ENCODE measurements at regions not wholly inside any gene's neighbourhood (a gene's known extent, or its start where the extent isn't known, plus 50 kb on each side); places are given as distances from the start of the nearest gene placed in this dataset.

GRCh38 chr6:144341831-144342527 is 56.8 kb downstream of the UTRN start:
- Mint-ChIP-seq H3K27ac (peak overlapping the region; percentile 44 to 89 (median 86)), H3K4me1 (peaks cover 37 to 77% (median 58%) of the 10 kb centered on the region in 4 donors), H3K4me3 (peak overlapping the region in 2 of 4 donors; percentile 57 to 91), H3K9me3 (peaks cover 0 to 1% (median 0%) of the 10 kb centered on the region in 7 donors), H3K27me3 (no peaks in the 10 kb centered on the region), H3K36me3 (peaks cover 4% of the 10 kb centered on the region)
- Histone ChIP-seq H3K4me1 (ENCODE audit: control insufficient read depth, insufficient read depth, low read length, poor library complexity, severe bottlenecking) (peaks cover 61% of the 10 kb centered on the region), H3K27ac (ENCODE audit: insufficient read depth, low read length, poor library complexity, severe bottlenecking) (peak overlapping the region; percentile 1), H3K27me3 (ENCODE audit: control insufficient read depth, insufficient read depth, low read length) (no peaks in the 10 kb centered on the region), H3K4me3 (ENCODE audit: low read depth, low read length) (peak overlapping the region; percentile 20), H3K36me3 (ENCODE audit: control insufficient read depth, insufficient read depth, low read length) (no peaks in the 10 kb centered on the region), H3K9me3 (ENCODE audit: control insufficient read depth in 2 of 2, low read length in 2 of 2) (no peaks in the 10 kb centered on the region)
- no peak for DNase-seq
- ATAC-seq (ENCODE audit: low read depth in 2 of 2) = no peak

- H3K27ac Mint-ChIP-seq = peak overlapping the region; percentile 89 to 99 (median 96)
- H3K27ac ChIP-seq (ENCODE audit: insufficient read depth, low read length, poor library complexity, severe bottlenecking) = peak overlapping the region; percentile 84
- DNase-seq (peak in 2 of 3 donors; percentile 72 to 88), ATAC-seq (ENCODE audit: low read depth in 2 of 2) (peak; percentile 76 to 79)
- H3K9me3 Mint-ChIP-seq = peaks cover 0 to 1% (median 0%) of the 10 kb centered on the region in 7 donors
- H3K36me3 ChIP-seq (ENCODE audit: control insufficient read depth, insufficient read depth, low read length) = no peaks in the 10 kb centered on the region
- peaks cover 12% of the 10 kb centered on the region for H3K36me3 Mint-ChIP-seq
- H3K27me3 ChIP-seq (ENCODE audit: control insufficient read depth, insufficient read depth, low read length) = no peaks in the 10 kb centered on the region
- peak overlapping the region; percentile 91 to 98 (median 94) for H3K4me3 Mint-ChIP-seq
- H3K4me1 ChIP-seq (ENCODE audit: control insufficient read depth, insufficient read depth, low read length, poor library complexity, severe bottlenecking) = peaks cover 70% of the 10 kb centered on the region
- H3K4me3 ChIP-seq (ENCODE audit: low read depth, low read length) = peak overlapping the region; percentile 96
- peaks cover 42 to 85% (median 61%) of the 10 kb centered on the region in 4 donors for H3K4me1 Mint-ChIP-seq
- H3K27me3 Mint-ChIP-seq = no peaks in the 10 kb centered on the region
- H3K9me3 ChIP-seq (ENCODE audit: control insufficient read depth in 2 of 2, low read length in 2 of 2) = no peaks in the 10 kb centered on the region
These were observed 58.7 kb downstream of the UTRN start for GRCh38 chr6:144343701-144344428.

DNA sequence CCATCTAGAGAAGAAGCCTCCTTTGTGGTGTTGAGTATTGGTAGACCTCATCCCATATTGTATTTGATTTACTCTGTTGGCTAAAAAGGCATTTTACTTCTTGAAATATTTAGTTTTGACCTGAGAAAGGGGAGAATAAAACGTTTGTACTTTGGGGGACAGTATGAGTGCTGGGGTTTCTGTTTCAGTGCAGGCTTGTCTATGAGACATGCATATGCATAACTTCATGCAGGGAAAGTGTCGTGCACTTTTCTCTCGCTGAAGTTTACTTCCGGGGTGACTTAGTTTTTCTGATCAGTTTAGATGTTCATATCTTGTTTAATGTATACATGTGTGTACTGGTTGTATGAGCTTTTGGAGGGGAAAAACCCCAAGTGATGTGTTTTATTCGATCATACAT is 59.5 kb downstream of the UTRN start:
- Mint-ChIP-seq H3K9me3 (peaks cover 0 to 1% (median 0%) of the 10 kb centered on the region in 7 donors), H3K4me3 (peak overlapping the region; percentile 91 to 98 (median 94)), H3K4me1 (peaks cover 38 to 89% (median 61%) of the 10 kb centered on the region in 4 donors), H3K36me3 (peaks cover 12% of the 10 kb centered on the region), H3K27ac (peak overlapping the region; percentile 89 to 99 (median 96)), H3K27me3 (no peaks in the 10 kb centered on the region)
- peak overlapping the region; percentile 84 for H3K27ac ChIP-seq (ENCODE audit: insufficient read depth, low read length, poor library complexity, severe bottlenecking)
- no peaks in the 10 kb centered on the region for H3K27me3 ChIP-seq (ENCODE audit: control insufficient read depth, insufficient read depth, low read length)
- ATAC-seq (ENCODE audit: low read depth in 2 of 2) (peak; percentile 61 to 64), DNase-seq (peak in 2 of 3 donors; percentile 63 to 85)
- peak overlapping the region; percentile 96 for H3K4me3 ChIP-seq (ENCODE audit: low read depth, low read length)
- H3K36me3 ChIP-seq (ENCODE audit: control insufficient read depth, insufficient read depth, low read length) = no peaks in the 10 kb centered on the region
- peaks cover 76% of the 10 kb centered on the region for H3K4me1 ChIP-seq (ENCODE audit: control insufficient read depth, insufficient read depth, low read length, poor library complexity, severe bottlenecking)
- H3K9me3 ChIP-seq (ENCODE audit: control insufficient read depth in 2 of 2, low read length in 2 of 2) = no peaks in the 10 kb centered on the region

- Histone ChIP-seq H3K27me3 (ENCODE audit: control insufficient read depth, insufficient read depth, low read length) (no peaks in the 10 kb centered on the region), H3K27ac (ENCODE audit: insufficient read depth, low read length, poor library complexity, severe bottlenecking) (peak overlapping the region; percentile 84), H3K4me1 (ENCODE audit: control insufficient read depth, insufficient read depth, low read length, poor library complexity, severe bottlenecking) (peaks cover 82% of the 10 kb centered on the region), H3K36me3 (ENCODE audit: control insufficient read depth, insufficient read depth, low read length) (no peaks in the 10 kb centered on the region), H3K4me3 (ENCODE audit: low read depth, low read length) (peak overlapping the region; percentile 96), H3K9me3 (ENCODE audit: control insufficient read depth in 2 of 2, low read length in 2 of 2) (no peaks in the 10 kb centered on the region)
- Mint-ChIP-seq H3K4me1 (peaks cover 46 to 92% (median 67%) of the 10 kb centered on the region in 4 donors), H3K27ac (peak overlapping the region; percentile 89 to 99 (median 96)), H3K27me3 (no peaks in the 10 kb centered on the region), H3K9me3 (peaks cover 0 to 1% (median 0%) of the 10 kb centered on the region in 7 donors), H3K36me3 (peaks cover 12% of the 10 kb centered on the region), H3K4me3 (peak overlapping the region; percentile 91 to 98 (median 94))
- no peak for DNase-seq
- ATAC-seq (ENCODE audit: low read depth in 2 of 2) = no peak
These were observed 60.3 kb downstream of the UTRN start for GRCh38 chr6:144345451-144345850.

- peak overlapping the region; percentile 77 for H3K4me3 ChIP-seq (ENCODE audit: low read depth, low read length)
- no peaks in the 10 kb centered on the region for H3K36me3 ChIP-seq (ENCODE audit: control insufficient read depth, insufficient read depth, low read length)
- H3K9me3 ChIP-seq (ENCODE audit: control insufficient read depth in 2 of 2, low read length in 2 of 2) = no peaks in the 10 kb centered on the region
- no peaks in the 10 kb centered on the region for H3K27me3 Mint-ChIP-seq
- peak overlapping the region; percentile 84 for H3K27ac ChIP-seq (ENCODE audit: insufficient read depth, low read length, poor library complexity, severe bottlenecking)
- H3K4me3 Mint-ChIP-seq = peak overlapping the region; percentile 55 to 97 (median 82)
- H3K27ac Mint-ChIP-seq = peak overlapping the region; percentile 90 to 97 (median 94)
- peaks cover 44 to 93% (median 73%) of the 10 kb centered on the region in 4 donors for H3K4me1 Mint-ChIP-seq
- peaks cover 90% of the 10 kb centered on the region for H3K4me1 ChIP-seq (ENCODE audit: control insufficient read depth, insufficient read depth, low read length, poor library complexity, severe bottlenecking)
- no peak for DNase-seq
- no peaks in the 10 kb centered on the region for H3K27me3 ChIP-seq (ENCODE audit: control insufficient read depth, insufficient read depth, low read length)
- H3K36me3 Mint-ChIP-seq = peaks cover 12% of the 10 kb centered on the region
- peaks cover 0 to 1% (median 0%) of the 10 kb centered on the region in 7 donors for H3K9me3 Mint-ChIP-seq
- ATAC-seq (ENCODE audit: low read depth in 2 of 2) = no peak
These were observed 61.7 kb downstream of the UTRN start for GRCh38 chr6:144346719-144347447.

GRCh38 chr6:144347448-144347759 is 62.3 kb downstream of the UTRN start:
- peaks cover 12% of the 10 kb centered on the region for H3K36me3 Mint-ChIP-seq
- H3K4me1 ChIP-seq (ENCODE audit: control insufficient read depth, insufficient read depth, low read length, poor library complexity, severe bottlenecking) = peaks cover 90% of the 10 kb centered on the region
- H3K36me3 ChIP-seq (ENCODE audit: control insufficient read depth, insufficient read depth, low read length) = no peaks in the 10 kb centered on the region
- H3K27ac ChIP-seq (ENCODE audit: insufficient read depth, low read length, poor library complexity, severe bottlenecking) = peak overlapping the region; percentile 84
- no peaks in the 10 kb centered on the region for H3K9me3 ChIP-seq (ENCODE audit: control insufficient read depth in 2 of 2, low read length in 2 of 2)
- H3K4me3 Mint-ChIP-seq = peak overlapping the region; percentile 55 to 97 (median 82)
- no peaks in the 10 kb centered on the region for H3K27me3 Mint-ChIP-seq
- peak overlapping the region; percentile 77 for H3K4me3 ChIP-seq (ENCODE audit: low read depth, low read length)
- no peaks in the 10 kb centered on the region for H3K27me3 ChIP-seq (ENCODE audit: control insufficient read depth, insufficient read depth, low read length)
- DNase-seq = no peak
- peaks cover 42 to 93% (median 73%) of the 10 kb centered on the region in 4 donors for H3K4me1 Mint-ChIP-seq
- no peak for ATAC-seq (ENCODE audit: low read depth in 2 of 2)
- peaks cover 0 to 1% (median 0%) of the 10 kb centered on the region in 7 donors for H3K9me3 Mint-ChIP-seq
- H3K27ac Mint-ChIP-seq = peak overlapping the region; percentile 90 to 97 (median 94)

DNA sequence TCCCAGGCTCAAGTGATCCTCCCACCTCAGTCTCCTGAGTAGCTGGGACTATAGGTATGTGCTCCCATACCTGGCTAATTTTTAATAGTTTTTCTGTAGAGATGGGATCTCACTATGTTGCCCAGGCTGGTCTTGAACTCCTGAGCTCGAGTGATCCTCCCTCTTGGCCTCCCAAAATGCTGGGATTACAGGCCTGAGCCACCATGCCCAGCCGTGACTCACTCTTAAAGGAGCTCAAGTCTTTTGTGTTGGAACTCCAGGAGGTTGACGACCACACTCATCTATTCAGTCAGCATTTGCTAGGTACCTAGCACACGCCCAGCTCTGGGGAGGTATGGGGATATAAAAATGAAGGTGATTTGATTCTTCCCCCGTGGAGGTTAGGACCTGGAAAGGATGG is 62.8 kb downstream of the UTRN start:
- Histone ChIP-seq H3K36me3 (ENCODE audit: control insufficient read depth, insufficient read depth, low read length) (no peaks in the 10 kb centered on the region), H3K27ac (ENCODE audit: insufficient read depth, low read length, poor library complexity, severe bottlenecking) (peak overlapping the region; percentile 84), H3K4me3 (ENCODE audit: low read depth, low read length) (peak overlapping the region; percentile 77), H3K9me3 (ENCODE audit: control insufficient read depth in 2 of 2, low read length in 2 of 2) (no peaks in the 10 kb centered on the region), H3K4me1 (ENCODE audit: control insufficient read depth, insufficient read depth, low read length, poor library complexity, severe bottlenecking) (peaks cover 90% of the 10 kb centered on the region), H3K27me3 (ENCODE audit: control insufficient read depth, insufficient read depth, low read length) (no peaks in the 10 kb centered on the region)
- DNase-seq (no peak), ATAC-seq (ENCODE audit: low read depth in 2 of 2) (no peak)
- H3K27me3 Mint-ChIP-seq = no peaks in the 10 kb centered on the region
- H3K36me3 Mint-ChIP-seq = peaks cover 12% of the 10 kb centered on the region
- peak overlapping the region; percentile 55 to 97 (median 82) for H3K4me3 Mint-ChIP-seq
- peaks cover 0 to 1% (median 0%) of the 10 kb centered on the region in 7 donors for H3K9me3 Mint-ChIP-seq
- peaks cover 37 to 93% (median 73%) of the 10 kb centered on the region in 4 donors for H3K4me1 Mint-ChIP-seq
- peak overlapping the region; percentile 85 to 97 (median 90) for H3K27ac Mint-ChIP-seq
